Choroid plexus epithelial cell (primary cell): ENCODE measurements at regions not wholly inside any gene's neighbourhood (a gene's known extent, or its start where the extent isn't known, plus 50 kb on each side); places are given as distances from the start of the nearest gene placed in this dataset.
"Not testable (repeated sequence)": the region's sequence is repeated elsewhere in the genome, so short reads cannot be mapped to it uniquely, and the experiment has no call there.

ENCODE experiments used
- DNase-seq: peaks from one replicate; pipeline ENCODE4 v3.0.0-alpha.2; 2010; ENCODE audit warnings: low read depth
- H3K4me3 ChIP-seq: 2 replicates; pipeline ENCODE4 v1.5.1; 2011; ENCODE audit warnings: low read depth, mild to moderate bottlenecking, control low read depth, low read length, moderate library complexity
- TF ChIP-seq, protein P1 (sequence below): conservative IDR thresholded peaks from 2 replicates; pipeline ENCODE4 v1.5.1; 2011; ENCODE audit warnings: low read depth, mild to moderate bottlenecking, control low read depth, inconsistent platforms, low read length, moderate library complexity

DNA sequence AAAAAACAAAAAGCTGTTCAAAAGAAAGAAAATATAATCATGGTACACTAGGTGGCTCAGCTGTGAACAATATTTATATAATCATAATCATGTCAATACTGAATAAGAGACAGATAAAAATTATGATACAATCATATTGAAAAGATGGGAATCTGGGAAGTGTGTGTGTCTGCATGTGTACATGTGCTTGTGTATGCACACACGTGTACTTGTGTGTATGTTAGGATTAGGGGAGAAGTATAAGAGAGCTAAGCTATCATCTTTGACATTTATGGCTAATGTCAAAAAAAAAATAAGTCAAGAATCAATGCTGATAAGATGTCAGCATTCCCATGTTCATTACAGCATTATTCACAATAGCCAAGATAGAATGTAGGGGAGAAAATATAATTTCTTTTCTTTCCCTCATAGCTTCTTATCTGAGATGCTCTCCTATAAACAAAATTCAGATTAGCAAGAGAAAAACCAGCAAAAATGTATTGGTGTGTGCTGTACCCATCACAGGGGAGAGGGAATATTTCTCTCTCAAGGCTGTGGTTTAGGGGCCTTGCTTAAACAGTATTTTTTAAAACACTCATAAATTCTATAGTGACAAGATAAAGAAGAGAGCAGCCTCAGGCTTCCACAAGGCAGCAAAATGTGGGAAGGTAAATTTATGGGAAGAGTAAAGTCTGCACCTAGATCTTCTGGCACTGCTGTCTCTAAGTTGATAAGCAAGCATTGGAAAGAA lies 63.4 kb upstream of the ITGA11 start:
- TF ChIP-seq, protein P1, sequence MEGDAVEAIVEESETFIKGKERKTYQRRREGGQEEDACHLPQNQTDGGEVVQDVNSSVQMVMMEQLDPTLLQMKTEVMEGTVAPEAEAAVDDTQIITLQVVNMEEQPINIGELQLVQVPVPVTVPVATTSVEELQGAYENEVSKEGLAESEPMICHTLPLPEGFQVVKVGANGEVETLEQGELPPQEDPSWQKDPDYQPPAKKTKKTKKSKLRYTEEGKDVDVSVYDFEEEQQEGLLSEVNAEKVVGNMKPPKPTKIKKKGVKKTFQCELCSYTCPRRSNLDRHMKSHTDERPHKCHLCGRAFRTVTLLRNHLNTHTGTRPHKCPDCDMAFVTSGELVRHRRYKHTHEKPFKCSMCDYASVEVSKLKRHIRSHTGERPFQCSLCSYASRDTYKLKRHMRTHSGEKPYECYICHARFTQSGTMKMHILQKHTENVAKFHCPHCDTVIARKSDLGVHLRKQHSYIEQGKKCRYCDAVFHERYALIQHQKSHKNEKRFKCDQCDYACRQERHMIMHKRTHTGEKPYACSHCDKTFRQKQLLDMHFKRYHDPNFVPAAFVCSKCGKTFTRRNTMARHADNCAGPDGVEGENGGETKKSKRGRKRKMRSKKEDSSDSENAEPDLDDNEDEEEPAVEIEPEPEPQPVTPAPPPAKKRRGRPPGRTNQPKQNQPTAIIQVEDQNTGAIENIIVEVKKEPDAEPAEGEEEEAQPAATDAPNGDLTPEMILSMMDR = no peak

DNA sequence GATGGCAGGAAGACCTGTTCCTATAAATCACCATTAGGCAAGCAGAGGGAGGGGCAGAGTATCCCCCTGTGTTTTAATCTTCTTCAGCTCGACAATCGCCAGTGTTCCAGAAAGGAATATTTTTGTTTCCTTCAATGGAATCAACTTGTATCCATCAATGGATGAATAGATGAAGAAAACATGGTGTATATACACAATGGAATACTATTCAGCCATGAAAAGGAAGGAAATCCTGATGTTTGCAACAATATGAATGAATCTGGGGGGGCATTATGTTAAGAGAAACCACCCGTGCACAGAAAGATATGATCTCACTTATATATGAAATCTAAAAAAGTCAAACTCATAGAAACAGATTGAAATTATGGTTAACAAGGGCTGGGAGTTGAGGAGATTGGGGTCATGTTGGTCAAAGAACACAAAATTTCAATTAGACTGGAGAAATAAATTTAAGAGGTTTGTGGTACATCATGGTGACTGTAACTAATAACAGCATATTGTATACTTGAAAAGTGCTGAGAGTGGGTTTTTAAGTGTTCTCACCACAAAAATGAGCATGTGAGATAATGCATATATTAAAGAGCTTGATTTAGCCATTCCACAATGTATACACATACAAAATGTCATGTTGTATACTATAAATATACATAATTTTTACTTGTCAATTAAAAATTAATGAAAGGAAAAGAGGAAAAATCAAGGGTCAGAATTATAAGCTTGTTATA lies 64.2 kb upstream of the ITGA11 start:
- TF ChIP-seq, protein P1 = no peak
- DNase-seq = no peak
- no peak overlapping the region for H3K4me3 ChIP-seq

More for the DNA sequence above, 63.4 kb upstream of the ITGA11 start:
- DNase-seq = no peak
- H3K4me3 ChIP-seq = no peak overlapping the region

DNA sequence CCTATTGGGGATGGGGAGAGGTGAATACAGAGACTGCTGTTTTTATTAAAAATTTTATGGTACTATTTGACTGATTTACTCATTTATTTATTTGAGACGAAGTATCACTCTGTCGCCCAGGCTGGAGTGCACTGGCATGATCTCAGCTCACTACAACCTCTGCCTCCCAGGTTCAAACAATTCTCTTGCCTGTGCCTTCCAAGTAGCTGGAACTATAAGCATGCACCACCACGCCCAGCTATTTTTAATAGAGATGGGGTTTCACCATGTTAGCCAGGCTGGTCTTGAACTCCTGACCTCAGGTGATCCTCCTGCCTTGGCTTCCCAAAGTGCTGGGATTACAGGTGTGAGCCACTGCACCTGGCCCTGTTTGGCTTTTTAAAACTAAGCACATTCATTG lies 64.8 kb upstream of the ITGA11 start:
- H3K4me3 ChIP-seq, DNase-seq: not testable (repeated sequence)

DNA sequence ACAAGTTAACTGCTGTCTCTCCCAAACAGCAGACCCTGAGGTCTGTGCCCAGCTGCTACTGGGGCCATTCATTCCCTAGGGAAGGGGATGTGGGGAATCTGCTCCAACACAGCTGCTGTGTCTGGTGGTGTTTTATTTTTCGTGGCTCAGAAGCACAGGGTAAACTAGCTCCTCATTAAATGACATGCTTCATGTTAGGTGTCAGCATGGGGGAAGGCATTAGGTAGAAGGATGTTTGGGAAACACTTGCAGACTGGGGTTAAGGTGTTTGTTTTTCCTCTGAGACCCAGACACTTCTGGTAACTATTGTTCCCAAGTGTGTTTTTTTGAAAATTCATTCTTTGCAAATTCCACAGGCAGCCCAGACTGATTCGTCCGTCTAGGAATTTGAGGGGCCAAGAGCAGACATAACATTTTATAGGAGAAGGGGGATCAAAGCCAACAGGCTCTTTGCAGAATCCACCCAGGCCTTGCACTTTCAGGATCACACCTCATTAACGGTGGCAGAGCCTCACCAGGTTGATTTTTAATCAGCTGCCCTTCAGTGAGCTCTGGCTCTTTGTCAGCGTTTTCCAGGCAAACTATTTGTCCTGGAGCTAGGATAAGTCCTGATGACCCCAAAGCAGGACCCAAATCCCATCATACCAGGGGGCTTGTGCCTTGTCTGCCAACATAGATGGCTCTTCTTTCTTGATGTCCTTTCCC lies 65.4 kb upstream of the ITGA11 start:
- TF ChIP-seq, protein P1 = no peak
- peak; percentile 17 for DNase-seq
- no peak overlapping the region for H3K4me3 ChIP-seq

DNA sequence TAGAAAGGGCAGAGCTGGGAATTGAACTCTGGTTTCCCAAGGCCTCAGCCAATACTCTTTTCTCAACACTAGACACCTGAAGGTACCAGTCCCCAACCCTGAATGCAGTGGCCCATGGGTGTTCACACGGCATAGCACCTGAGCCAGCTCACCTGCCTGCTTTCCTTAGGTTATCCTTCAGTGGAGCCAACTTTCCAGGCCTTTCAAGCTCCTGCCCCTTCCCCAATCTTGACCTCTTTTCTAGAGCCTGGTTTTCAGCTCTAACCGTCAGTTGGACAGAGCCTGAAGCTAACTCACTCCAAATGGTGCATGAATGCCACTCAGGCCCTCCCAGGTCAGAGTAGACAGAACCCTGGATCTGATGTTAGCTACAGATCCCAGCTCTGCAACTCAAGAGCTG lies 66.1 kb upstream of the ITGA11 start:
- TF ChIP-seq, protein P1 = no peak
- no peak for DNase-seq

DNA sequence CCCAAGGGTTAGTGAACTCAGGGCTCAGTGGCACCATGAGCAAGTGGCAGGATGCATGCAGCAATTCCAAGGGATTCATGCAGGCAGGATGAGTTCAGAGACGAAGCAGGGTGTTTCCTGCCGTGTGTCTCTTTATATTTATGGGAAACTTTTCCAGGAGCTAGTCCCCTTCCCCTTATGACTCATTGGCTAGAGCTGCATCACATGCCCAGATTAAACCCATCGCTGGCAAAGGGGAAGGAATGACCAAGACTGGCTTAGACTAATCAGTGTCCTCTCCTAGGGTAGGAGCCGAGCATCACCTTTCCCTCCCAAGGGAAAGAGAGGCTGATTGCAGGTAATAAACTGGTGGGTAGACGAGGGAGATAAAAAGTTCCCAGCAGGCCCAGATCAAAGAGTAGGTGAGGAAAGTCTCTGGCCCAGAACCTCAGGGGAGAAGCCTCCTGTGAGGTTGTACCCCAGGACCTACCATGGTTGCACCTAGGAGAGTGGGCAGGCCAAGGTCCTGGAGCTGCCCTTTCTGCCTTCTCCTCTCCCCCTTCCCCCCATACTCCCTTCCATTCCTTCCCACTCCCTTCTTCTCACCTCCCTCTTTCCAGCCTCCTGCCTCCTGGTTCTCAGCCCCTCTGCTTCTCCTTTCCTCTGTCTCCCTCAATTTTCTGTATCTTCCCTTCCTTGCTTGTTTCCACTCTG lies 67.8 kb upstream of the ITGA11 start:
- no peak for DNase-seq
- H3K4me3 ChIP-seq = no peak overlapping the region
- TF ChIP-seq, protein P1 = no peak

More for the DNA sequence above, 66.1 kb upstream of the ITGA11 start:
- H3K4me3 ChIP-seq = no peak overlapping the region
